OCI-LY7 (cell line): ENCODE measurements at regions not wholly inside any gene's neighbourhood (a gene's known extent, or its start where the extent isn't known, plus 50 kb on each side); places are given as distances from the start of the nearest gene placed in this dataset.
"Not testable (repeated sequence)": the region's sequence is repeated elsewhere in the genome, so short reads cannot be mapped to it uniquely, and the experiment has no call there.

ENCODE experiments used
- CTCF ChIP-seq: fragments of 200-600 bp; sonication (generic); conservative IDR thresholded peaks from 2 replicates; pipeline ENCODE4 v1.5.1; 2014; ENCODE audit warnings: mild to moderate bottlenecking, antibody characterized with exemption, low read length, moderate library complexity, mixed read lengths
- EZH2phosphoT487 ChIP-seq: fragments of 200-600 bp; sonication (generic); IDR thresholded peaks from 2 replicates; pipeline ENCODE4 v1.6.1; 2018; ENCODE audit warnings: low read depth, borderline replicate concordance, mild to moderate bottlenecking, mixed run types, antibody characterized with exemption, low read length, moderate library complexity, mixed read lengths

DNA sequence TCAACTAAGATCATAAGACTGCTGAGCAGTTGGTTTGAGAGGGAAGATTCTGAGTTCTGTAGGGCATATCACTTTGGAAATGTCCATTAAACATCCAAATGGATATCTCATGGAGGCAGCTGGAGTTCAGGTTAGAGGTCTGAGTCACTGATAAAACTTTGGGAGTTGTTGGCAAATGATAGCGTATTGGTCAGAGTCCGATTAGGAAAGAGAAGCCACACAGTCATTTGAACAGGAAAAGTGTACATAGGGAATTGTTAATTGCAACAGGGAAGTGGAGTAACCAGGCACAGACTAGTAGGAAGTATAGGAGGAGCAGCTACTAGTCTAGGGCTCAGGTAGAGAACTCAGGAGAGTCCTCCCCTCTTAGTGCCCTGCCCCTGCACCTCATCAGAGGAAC is 126.6 kb upstream of the PTPN20 start:
- TF ChIP-seq EZH2phosphoT487, CTCF: not testable (repeated sequence)
